ENCODE measurements at regions not wholly inside any gene's neighbourhood (a gene's known extent, or its start where the extent isn't known, plus 50 kb on each side); places are given as distances from the start of the nearest gene placed in this dataset.

- TF ChIP-seq CTCF (IDR thresholded peaks at IDR 0.05; ENCODE audit: low read depth, low read length, poor library complexity, severe bottlenecking), result no peak
- TF ChIP-seq EZH2phosphoT487 (IDR thresholded peaks at IDR 0.05; ENCODE audit: borderline replicate concordance, low read length), result no peak
Measured at GRCh38 chr10:124159153-124159552, 65.8 kb upstream of the CHST15 start.
